Mammary epithelial cell (primary cell): ENCODE measurements at regions not wholly inside any gene's neighbourhood (a gene's known extent, or its start where the extent isn't known, plus 50 kb on each side); places are given as distances from the start of the nearest gene placed in this dataset.

ENCODE experiments used
- EZH2 ChIP-seq: IDR thresholded peaks from 2 replicates; pipeline ENCODE4 v1.6.1; 2012; ENCODE audit warnings: low read length, inconsistent platforms, borderline replicate concordance
- TF ChIP-seq, protein P1 (sequence below), 2 donors: IDR thresholded peaks in 1 of 2; conservative IDR thresholded peaks in 1 of 2; 2 replicates each; pipeline ENCODE4 v1.5.1; 2011 to 2012; ENCODE audit warnings: inconsistent platforms in 2 of 2, low read length in 2 of 2, mild to moderate bottlenecking in 2 of 2, control low read depth in 1 of 2, low read depth in 1 of 2; ENCODE audit not compliant: insufficient read depth in 1 of 2; ENCODE audit errors: extremely low read depth in 1 of 2

DNA sequence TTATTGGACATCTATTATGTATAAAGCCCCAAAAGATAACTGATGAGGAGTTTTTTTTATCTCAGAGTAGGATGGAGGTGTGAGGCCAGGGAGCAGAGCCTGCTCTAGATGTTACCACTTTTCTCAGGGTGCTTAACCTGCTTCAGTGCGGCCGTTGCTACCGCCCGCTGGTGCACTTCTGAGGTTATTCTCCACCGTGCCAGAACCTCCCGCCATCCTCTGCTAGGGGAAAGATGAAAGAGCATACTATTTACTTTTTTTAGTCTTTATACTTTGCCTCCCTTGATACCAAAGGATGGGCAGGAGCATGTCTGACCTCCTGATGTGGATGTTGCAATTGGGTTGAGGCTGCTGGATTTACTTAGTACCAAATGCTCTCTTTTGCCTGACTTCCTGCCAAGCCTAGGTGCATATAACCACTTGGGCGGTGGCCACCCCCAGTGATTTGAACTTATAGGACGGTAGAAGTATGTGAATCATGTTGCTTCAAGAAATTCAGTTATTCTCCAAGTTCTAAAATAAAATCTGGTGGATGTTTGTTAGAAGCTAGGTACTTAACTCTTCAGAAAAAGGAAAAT is 71.1 kb upstream of the HSPB3 start:
- TF ChIP-seq, protein P1, sequence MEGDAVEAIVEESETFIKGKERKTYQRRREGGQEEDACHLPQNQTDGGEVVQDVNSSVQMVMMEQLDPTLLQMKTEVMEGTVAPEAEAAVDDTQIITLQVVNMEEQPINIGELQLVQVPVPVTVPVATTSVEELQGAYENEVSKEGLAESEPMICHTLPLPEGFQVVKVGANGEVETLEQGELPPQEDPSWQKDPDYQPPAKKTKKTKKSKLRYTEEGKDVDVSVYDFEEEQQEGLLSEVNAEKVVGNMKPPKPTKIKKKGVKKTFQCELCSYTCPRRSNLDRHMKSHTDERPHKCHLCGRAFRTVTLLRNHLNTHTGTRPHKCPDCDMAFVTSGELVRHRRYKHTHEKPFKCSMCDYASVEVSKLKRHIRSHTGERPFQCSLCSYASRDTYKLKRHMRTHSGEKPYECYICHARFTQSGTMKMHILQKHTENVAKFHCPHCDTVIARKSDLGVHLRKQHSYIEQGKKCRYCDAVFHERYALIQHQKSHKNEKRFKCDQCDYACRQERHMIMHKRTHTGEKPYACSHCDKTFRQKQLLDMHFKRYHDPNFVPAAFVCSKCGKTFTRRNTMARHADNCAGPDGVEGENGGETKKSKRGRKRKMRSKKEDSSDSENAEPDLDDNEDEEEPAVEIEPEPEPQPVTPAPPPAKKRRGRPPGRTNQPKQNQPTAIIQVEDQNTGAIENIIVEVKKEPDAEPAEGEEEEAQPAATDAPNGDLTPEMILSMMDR (conservative IDR thresholded peaks at IDR 0.05 in 1 of 2, IDR thresholded peaks at IDR 0.05 in 1 of 2; ENCODE audit: extremely low read depth in 1 of 2, insufficient read depth in 1 of 2, low read depth in 1 of 2, low read length in 2 of 2), result no peak
- no peak for TF ChIP-seq EZH2
